EH (cell line): ENCODE measurements at regions not wholly inside any gene's neighbourhood (a gene's known extent, or its start where the extent isn't known, plus 50 kb on each side); places are given as distances from the start of the nearest gene placed in this dataset.

Source experiments
- DNase-seq: peaks from one replicate; pipeline ENCODE4 v3.0.0-alpha.2; 2015; ENCODE audit warnings: low read depth

DNA sequence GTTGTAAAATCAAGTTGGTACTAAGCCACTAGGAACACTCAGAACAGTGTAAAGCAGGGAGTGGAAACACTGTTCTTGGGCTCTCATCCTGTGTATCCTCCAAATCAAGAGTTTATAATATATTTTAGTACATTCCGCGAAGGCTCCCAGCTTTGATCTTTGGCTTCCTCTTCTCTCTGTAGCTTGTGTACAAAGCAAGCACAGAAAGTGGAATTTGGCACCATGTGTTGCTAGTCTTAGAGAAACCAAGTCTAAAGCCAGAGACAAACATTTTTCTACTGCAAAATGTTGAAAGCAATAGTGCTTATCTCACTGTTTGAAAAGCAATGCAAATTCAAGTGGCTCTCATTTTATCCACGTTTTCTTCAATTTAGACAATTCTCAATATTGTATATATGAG lies 1893.3 kb upstream of the WWC1 start:
- no peak for DNase-seq

DNA sequence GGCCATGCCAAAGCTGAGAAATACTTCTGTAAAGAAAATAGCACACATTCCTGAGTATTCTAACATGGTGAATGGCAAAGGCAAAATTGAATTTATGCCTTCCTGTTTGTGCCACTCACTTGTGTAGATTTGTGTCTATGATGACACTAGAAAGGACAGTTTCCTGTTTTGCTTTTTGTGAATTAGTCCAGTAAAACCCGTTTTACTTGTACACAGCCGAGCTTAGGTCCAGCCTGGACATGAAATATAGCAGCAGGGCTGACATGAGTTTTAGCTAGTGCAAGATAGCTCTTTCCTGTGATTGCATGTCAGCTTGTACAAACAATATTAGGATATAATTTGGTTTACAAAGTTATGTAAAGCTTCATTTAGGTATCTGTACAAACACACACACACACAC lies 1891.7 kb upstream of the WWC1 start:
- no peak for DNase-seq

DNA sequence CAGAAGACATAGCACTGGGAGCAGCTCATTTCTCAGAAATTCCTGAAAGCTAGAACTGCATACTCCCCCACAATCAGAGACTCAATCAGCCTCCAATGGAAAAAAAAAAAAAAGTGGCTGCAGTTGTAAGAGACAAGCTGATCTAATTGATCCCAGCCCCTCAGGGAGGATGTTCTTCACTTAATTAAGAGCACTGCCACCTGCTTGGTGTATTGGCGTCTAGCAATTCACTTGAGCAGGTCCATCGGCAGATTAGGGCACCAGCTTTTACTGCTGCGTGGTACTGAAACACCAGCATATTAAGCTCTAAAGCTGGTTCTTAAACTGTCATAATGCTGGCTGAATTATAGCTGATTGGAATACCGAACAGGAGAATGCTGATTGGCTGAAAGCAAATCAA lies 1890.1 kb upstream of the WWC1 start:
- no peak for DNase-seq

DNA sequence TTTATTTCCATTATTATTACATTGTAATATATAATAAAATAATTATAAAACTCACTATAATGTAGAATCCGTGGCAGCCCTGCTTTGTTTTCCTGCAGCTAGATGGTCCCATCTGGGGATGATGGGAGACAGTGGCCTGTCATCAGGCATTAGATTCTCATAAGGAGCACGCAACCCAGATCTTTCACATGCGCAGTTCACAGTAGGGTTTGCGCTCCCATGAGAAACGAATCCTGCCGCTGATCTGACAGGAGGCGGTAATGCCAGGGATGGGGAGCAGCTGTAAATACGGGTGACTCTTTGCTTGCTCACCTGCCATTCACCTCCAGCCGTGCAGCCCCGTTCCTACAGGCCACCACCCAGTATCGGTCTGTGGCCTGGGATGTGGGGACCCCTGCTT lies 1879.3 kb upstream of the WWC1 start:
- no peak for DNase-seq

DNA sequence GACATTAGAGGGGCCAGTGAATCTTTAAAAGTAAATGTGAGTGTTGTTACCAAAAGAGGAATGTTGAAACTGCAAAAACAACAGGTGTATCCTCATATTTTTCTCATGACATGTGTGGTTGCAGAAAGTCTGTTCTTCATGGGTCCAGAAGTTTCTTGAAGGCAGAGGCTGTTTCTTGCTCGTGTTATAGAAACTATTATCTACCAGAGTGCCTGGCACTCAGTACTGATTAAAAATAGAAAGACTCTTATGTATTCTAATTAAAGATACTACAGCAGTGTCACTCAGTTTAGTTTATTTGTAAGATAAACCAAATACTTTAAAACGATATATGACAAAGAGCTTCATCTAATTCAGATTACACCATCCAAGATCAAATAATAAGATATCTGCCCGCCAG lies 1864.2 kb upstream of the WWC1 start:
- no peak for DNase-seq

DNA sequence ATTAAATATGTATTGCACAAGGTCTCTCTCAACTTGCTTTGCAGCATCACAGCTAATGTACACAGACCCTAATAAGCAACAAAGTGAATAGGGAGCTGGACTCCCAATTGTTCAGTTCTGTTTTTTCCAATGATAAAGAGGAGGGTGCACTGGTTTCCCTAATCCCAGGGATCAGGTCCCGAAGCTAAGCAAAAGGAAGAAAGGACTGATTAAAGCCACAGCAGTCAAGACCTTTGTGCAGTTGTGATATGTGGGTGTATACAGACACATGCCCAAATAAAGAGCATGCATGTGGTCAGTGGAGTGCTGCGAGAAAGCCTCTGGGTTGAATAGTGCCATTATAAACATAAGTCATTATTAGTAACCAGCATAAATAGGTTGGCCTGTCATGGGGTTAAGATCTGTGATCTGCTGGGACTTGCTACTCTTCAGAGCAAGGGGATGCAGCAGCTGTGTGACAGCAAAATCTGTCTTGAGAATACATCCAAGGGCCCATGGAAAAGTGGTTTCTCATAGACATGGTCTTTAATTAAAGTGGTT lies 1863.1 kb upstream of the WWC1 start:
- DNase-seq: no peak

DNA sequence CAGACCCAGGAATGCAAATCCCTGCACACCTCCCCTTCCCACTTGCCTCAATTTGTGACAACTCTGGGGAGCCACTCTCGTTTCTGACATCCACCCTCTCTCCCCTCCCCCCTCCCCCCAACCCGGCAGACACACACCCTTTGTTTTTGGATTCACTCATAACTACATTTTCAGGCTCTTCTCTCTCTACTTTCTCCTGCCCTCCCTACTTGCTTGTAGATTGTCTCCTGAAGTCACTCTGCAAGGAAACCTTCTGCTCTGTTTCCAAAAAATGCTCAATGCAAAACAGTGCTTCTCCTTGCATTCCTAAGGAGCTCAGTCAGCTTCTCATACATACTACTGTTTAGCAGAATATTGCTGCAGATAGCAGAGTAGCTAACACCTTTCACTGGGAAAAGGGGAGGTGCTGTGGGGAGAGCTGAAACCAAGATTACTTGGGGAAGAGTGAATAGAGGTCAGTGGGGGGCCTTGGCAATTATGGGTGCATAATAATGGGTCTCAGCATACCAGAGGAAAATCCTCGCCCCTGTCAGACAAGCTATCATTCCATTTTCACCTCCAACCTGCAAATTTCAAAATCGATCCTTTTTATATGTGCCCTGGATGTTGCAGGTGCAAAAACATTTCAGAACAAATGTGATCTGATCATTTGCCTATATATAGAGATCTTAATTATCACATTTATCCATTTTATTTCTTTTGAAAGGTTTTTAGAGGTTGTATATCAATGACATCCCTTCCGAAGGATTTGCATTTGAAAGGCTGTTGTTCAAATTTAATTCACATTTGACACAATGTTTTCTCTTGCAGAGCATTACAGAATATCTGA lies 1860.7 kb upstream of the WWC1 start:
- no peak for DNase-seq

DNA sequence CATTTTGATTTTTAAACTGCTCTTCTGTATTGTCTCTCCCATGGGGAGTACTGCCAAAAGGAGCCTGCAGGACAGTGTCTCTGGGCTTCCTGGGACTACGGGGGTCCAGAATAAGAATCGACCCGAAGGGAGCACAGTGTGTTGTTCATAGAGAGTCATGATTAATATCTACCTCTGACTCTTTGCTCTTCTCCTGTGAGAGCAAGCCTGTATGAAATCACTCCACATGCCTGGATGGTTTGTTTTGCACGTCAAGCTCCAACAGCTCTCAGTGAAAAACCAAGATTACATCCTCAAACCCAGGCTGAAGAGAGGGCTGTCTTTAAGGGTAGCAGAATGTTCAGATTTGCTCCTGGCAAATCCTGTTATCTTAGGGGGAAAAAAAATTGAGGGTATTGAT lies 1860.0 kb upstream of the WWC1 start:
- no peak for DNase-seq

DNA sequence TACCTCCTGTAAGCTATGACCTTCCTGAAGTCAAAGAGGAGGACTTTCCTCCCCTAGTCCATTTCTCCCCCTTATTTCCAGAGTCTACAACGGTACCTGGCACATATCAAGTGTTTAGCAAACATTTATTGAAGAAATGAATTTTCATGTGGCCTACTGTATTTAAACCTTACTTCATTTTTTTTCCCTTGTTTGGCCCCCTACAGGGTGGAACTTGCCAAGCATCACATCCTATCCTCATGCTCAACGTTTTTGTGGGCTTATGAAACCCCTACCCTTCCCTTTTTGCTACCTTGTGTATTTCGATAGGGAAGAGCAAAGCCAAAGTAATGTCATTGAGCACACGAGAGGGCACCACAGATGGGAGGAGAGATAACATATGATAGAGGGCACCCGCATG lies 1857.8 kb upstream of the WWC1 start:
- DNase-seq: no peak

DNA sequence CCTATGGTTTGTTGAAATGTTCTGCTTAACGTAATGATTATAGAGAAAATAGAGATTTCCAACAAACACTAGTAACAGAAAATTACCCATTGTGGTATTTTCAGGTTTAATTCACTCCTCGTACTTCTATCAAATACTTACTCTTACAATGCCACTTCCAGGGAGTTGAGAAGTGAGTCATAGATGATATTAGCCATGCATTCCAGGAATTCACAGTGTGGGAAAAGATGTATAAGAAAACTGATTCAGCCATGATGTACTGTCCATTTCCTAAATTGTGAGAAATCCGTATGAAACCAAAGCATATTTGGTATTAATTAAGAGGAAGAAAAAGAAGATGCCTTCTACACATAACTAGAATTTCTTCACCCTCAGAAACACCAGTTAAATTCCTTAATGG lies 1854.6 kb upstream of the WWC1 start:
- DNase-seq: no peak

DNA sequence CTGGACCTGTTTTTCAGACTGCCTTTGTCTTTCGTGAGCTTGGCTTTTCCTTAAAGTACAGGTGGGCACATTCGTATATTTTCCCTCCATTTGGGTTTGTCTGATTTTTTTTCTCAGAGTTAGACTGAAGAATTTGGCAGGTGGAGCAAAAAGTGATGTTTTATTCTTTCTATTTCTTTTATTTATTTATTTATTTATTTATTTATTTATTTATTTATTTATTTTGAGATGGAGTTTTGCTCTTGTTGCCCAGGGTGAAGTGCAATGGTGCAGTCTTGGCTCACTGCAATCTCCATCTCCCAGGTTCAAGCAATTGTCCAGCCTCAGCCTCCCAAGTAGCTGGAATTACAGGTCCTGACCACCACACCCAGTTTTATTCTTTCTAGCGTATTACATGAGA lies 1805.1 kb upstream of the WWC1 start:
- no peak for DNase-seq

DNA sequence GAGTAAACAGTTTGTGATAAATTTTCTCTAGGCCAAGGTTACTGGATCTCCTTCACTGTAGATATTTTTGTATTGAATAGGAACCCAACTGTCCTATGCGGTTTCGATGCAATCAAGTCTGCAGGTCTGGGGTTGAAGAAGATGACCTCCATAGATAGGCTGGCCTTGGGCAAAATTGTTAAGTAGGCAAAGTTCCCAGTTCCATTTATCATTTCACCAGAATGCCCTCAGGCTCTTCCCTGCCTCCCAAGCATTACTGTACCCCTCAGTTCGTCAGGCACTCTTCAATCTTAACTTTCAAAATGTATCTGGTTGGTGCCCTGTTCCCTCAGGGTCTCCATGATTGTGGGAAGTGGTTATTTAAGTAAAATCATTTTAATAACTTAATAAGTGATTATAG lies 1802.9 kb upstream of the WWC1 start:
- DNase-seq: no peak

DNA sequence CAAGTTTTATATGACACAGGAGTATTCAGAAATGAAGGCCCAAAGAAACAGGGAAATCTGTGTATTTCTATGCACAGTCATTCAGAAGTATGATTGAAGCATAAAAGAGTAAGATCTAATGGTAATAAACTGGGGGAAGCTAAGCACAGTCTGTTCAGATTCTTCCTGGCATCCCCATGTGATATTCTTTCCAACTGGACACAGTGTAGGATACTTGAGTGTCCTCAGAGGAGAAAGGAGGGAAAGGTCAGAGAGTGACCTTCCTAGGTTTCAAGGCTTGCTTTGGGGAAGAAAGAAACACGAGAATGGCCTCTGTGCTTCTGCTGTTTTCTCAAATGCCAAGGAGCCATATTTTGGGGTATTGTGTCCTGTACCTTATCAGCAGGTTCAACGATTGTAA lies 1798.4 kb upstream of the WWC1 start:
- DNase-seq: no peak

DNA sequence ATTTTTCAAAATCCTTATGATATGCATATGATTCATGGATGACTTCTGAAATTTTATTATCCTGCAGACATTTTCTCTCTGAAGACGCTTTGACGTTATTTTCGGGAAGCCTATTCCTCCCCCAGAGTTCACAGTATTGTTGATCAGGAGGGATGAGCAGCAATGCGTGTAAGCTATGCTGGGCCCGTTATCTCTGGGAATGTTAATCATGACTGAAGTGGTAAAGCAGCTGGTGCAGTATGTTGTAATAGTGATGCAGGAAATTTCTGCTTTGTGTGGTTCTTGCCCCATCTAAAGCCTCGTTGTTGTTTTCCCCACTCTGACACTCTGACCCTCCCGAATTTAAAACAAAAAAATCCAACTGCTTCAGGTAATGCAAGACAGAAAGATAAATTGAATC lies 1797.8 kb upstream of the WWC1 start:
- no peak for DNase-seq

DNA sequence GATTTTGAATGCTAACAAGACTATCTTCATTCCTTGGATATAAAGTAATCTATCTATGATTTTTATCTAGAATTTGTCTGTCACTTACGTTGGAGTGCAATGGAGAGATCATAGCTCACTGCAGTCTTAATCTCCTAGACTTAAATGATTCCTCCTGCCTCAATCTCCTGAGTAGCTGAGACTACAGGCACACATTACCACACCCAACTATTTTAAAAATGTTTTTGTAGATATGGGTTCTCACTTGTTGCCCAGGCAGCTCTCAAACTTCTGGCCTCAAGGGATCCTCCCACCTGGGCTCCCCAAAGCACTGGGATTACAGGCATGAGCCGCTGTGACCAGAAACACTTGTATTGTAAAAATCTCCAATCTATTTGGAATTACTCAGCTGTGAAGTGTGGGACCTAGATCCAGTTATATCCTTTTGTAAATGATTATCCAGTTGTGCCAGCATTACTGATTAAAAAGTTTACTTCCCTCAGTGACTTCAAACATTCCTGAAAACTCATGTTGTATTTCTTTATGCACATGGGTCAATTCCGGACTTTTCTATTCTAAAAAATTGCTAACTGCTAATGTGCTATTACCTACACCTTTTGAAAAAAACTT lies 1793.8 kb upstream of the WWC1 start:
- DNase-seq: no peak

DNA sequence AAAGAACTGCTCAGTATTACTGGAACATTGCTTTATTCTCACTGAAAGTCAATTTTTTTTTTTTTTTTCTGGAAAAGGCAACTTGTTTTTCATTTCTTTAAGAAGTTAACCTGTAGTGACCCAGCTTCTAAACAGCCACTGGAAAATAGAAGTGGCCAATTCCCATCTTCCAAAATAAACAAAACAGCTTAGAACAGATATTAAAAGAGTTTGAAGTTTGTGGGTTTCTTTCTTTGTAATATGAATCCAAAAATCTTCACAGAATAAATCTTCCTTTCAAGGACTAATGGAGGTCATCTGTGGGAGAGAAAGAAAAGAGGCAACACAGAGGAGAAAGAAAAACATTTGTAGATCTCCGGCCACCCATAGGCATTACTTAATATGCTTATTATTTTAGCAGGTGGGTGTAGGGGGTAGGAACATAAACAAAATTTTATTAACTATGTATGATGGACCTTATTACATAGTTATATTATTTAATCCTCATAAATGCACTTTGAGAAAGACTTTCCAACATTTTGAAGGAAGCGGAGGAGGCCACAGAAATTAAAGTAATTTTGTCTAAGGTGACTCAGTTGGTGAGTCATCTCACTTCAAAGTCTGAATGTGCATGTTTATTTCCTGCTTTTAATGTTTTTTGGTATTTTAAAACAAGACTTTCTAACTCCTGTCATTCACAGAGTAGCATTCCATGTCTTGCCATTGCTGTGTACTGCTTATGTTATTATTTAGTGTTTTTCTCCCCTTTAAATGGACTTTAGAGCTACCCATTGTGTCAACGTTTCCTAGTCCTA lies 1791.8 kb upstream of the WWC1 start:
- no peak for DNase-seq

DNA sequence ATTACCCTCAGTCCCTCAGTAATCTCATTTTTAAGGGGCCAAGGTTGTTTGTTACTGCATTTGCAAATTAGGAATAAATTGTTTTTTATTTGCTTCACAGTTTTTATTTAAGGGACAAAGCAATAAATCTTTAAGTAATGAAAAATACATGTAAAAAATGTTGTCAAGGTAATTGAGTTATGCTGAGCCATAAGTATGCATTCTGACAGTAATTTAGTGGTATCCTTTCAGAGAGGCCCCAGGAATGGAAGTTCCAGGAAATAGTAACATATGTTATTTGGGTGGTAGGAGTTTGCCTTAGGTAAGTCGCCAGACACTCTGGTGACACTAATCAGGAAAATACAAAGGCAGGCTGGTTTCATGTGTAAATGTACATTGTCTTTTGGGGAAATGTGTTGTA lies 1787.9 kb upstream of the WWC1 start:
- no peak for DNase-seq

DNA sequence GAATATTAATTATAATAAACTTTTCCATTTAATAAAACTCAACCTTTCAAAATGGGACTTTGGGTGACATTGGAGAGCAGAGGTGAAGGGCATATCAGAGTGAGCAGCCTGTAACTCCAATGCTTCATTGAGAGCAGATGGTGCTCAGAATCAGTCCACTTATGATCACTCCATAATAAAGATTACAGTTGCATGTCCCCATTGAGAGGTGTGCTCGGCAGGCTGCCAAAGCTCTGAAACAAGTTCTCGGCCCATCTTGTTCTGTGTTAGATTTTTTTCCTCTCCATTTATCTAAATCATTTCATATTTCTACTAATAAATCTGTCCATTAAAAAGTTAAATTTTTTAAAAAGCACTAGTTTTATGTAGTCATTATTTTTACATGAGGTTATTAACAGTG lies 1786.4 kb upstream of the WWC1 start:
- DNase-seq: no peak

DNA sequence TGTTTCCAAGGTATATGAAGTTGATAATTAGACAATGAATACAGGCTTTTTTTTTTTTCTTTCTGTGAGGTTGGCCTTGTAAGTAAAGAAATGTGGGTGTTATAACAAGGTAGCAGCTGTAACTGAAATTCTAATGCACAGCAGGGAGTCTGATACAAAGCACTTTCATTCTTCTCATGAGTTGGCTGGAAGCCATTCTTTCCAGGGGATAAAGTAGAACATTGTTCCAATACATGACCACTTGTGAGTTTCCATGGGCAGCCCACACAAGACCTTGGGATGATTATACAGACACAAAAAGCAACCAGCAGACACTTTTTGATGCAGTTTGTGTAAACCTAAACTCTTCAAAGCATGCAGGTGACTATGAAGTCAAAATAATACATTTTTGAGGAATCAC lies 1785.9 kb upstream of the WWC1 start:
- DNase-seq: no peak

DNA sequence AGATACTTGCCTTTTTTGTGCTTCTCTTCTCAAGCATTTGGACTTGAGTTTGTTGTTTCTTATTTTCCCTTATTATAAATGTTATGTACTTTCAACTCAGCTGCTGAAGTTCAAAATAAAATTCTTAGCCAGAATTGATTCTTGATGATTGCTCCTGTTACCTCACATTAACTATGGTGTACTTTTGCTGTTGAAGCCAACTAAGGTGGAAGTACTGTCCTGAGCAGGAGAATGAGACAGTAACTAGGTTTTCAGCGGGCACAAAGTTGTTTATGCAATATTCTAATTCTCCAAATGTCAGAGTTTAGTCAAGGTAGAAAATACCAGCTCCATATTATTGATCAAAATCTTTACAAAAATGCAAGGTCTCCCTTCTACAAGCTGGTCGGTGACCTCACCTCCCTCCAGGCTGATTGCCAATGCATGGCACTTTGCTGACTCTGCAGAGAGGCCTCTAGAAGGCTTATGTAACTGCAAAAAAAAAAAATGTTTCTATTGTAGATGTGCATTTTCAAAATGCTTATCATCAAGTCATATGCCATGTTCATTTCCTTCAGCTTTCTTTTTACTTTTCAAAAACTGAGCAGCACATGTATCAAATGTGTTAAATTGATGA lies 1783.5 kb upstream of the WWC1 start:
- no peak for DNase-seq

DNA sequence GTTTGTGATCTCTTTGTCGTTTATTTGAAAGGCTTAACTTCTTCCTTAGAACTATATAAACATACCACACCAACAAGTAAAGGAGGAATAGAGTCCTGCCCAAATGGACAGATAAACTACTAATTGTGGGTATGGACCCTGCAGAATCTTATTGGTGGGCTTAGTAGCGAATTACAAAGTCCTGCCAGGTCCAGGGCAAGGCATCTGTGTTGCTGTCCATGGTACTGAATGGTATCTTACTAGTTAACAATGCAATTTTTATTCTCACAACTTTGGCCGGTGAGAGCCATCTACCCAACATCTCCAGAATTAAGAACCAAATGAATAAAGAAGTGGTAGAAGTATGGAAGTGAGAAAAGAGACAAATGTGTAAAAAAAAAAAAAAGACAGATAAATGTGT lies 1782.4 kb upstream of the WWC1 start:
- DNase-seq: no peak

DNA sequence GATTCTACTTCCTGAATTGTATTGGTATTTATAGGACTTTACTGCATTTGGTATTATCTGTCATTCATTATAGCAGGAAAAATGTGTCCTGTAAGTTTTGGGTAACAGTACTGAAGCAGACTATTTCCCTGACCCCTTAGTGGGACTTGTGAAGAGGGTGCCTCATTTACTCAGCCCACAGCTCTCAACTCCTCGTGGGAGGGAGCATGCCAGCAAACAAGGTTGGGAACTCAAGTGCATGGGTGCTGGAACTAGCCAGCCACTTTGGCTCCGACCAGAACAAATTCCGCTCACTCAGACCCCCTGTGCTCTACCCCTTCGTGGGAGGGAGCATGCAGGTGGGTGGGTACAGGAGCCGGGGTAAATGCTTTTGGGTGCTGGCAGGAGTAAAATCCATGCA lies 1773.5 kb upstream of the WWC1 start:
- no peak for DNase-seq

DNA sequence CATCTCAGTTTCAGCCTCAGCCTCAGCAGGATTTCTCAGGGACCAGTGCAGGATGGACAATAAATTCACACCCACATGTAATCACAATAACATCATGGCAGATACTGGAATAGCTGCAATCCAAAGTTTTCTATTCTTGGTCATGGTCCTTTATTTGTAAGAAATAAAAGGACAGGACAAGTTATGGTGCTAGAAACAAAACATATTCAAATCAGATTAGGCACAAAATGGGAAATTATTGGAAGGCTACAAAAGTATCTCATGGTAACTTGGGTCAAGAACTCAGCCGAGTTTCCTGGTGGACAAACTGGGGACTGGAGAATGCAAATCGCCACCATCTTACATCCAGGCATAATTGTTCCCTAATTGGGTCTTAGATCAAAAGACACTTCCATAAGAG lies 1768.2 kb upstream of the WWC1 start:
- no peak for DNase-seq
